ENCODE measurements at regions not wholly inside any gene's neighbourhood (a gene's known extent, or its start where the extent isn't known, plus 50 kb on each side); places are given as distances from the start of the nearest gene placed in this dataset.

GRCh38 chr2:4995466-4995865, 696.7 kb upstream of the SOX11 start:
- TF ChIP-seq POLR2A (IDR thresholded peaks at IDR 0.05; ENCODE audit: low read depth) (no peak), POLR2AphosphoS5 (IDR thresholded peaks at IDR 0.05) (no peak), EP300 (IDR thresholded peaks at IDR 0.05) (no peak), CTCF (IDR thresholded peaks at IDR 0.05) (no peak)
- no peak overlapping the region for H3K27ac ChIP-seq (replicated peaks in 1 of 4)
- no peaks in the 10 kb centered on the region for H3K27me3 ChIP-seq
- no peak overlapping the region for H3K4me3 ChIP-seq
- H3K4me1 ChIP-seq = no peaks in the 10 kb centered on the region
- H3K9me3 ChIP-seq = no peaks in the 10 kb centered on the region
- WGBS = 79% methylated on average over 5 of the region's 5 CpGs
- no peaks in the 10 kb centered on the region for H3K36me3 ChIP-seq
- DNase-seq (ENCODE audit: extremely low spot score) = no peak
- intact Hi-C loops (cut with DNase I) = no loop called here

- Histone ChIP-seq H3K9me3 (no peaks in the 10 kb centered on the region), H3K27me3 (no peaks in the 10 kb centered on the region), H3K36me3 (no peaks in the 10 kb centered on the region), H3K4me1 (no peaks in the 10 kb centered on the region), H3K27ac (replicated peaks in 1 of 4) (no peak overlapping the region), H3K4me3 (no peak overlapping the region)
- no peak for TF ChIP-seq POLR2AphosphoS5 (IDR thresholded peaks at IDR 0.05)
- 70% methylated on average over 5 of the region's 5 CpGs for WGBS
- intact Hi-C loops (cut with DNase I) = no loop called here
- no peak for DNase-seq (ENCODE audit: extremely low spot score)
Observed at GRCh38 chr2:5007596-5007995, 684.6 kb upstream of the SOX11 start.

- intact Hi-C loops (cut with DNase I) = no loop called here
Observed at GRCh38 chr2:5019324-5019723, 672.9 kb upstream of the SOX11 start.

GRCh38 chr2:5020116-5020875, 671.9 kb upstream of the SOX11 start:
- intact Hi-C loops (cut with DNase I) = no loop called here
- no peak overlapping the region for H3K27ac ChIP-seq (replicated peaks in 1 of 4)
- WGBS = 70% methylated on average over 8 of the region's 8 CpGs
- H3K27me3 ChIP-seq = no peaks in the 10 kb centered on the region
- H3K4me3 ChIP-seq = no peak overlapping the region
- no peak for TF ChIP-seq POLR2AphosphoS5 (IDR thresholded peaks at IDR 0.05)
- TF ChIP-seq POLR2A (IDR thresholded peaks at IDR 0.05; ENCODE audit: low read depth) = no peak
- TF ChIP-seq CTCF (IDR thresholded peaks at IDR 0.05) = no peak
- no peaks in the 10 kb centered on the region for H3K4me1 ChIP-seq
- no peaks in the 10 kb centered on the region for H3K36me3 ChIP-seq
- peaks cover 0 to 11% (median 4%) of the 10 kb centered on the region in 4 donors for H3K9me3 ChIP-seq
- no peak for DNase-seq (ENCODE audit: extremely low spot score)

More at GRCh38 chr2:5019324-5019723, 672.9 kb upstream of the SOX11 start:
- peaks cover 0 to 11% (median 4%) of the 10 kb centered on the region in 4 donors for H3K9me3 ChIP-seq
- TF ChIP-seq EP300 (IDR thresholded peaks at IDR 0.05) (no peak), POLR2AphosphoS5 (IDR thresholded peaks at IDR 0.05) (no peak), CTCF (IDR thresholded peaks at IDR 0.05) (no peak), POLR2A (IDR thresholded peaks at IDR 0.05; ENCODE audit: low read depth) (no peak)
- no peak overlapping the region for H3K4me3 ChIP-seq
- 78% methylated on average over 5 of the region's 5 CpGs for WGBS
- no peak for DNase-seq (ENCODE audit: extremely low spot score)
- H3K36me3 ChIP-seq = no peaks in the 10 kb centered on the region
- H3K4me1 ChIP-seq = no peaks in the 10 kb centered on the region
- no peak overlapping the region for H3K27ac ChIP-seq (replicated peaks in 1 of 4)
- no peaks in the 10 kb centered on the region for H3K27me3 ChIP-seq

GRCh38 chr2:5021136-5021535, 671.0 kb upstream of the SOX11 start:
- intact Hi-C loops (cut with DNase I) = no loop called here

More at GRCh38 chr2:5021136-5021535, 671.0 kb upstream of the SOX11 start:
- TF ChIP-seq POLR2AphosphoS5 (IDR thresholded peaks at IDR 0.05) = no peak
- TF ChIP-seq EP300 (IDR thresholded peaks at IDR 0.05) = no peak
- no peak for TF ChIP-seq POLR2A (IDR thresholded peaks at IDR 0.05; ENCODE audit: low read depth)
- TF ChIP-seq CTCF (IDR thresholded peaks at IDR 0.05) = no peak
- WGBS = 69% methylated on average over 2 of the region's 2 CpGs
- Histone ChIP-seq H3K4me3 (no peak overlapping the region), H3K9me3 (peaks cover 0 to 11% (median 4%) of the 10 kb centered on the region in 4 donors), H3K27ac (replicated peaks in 1 of 4) (no peak overlapping the region), H3K36me3 (no peaks in the 10 kb centered on the region), H3K4me1 (no peaks in the 10 kb centered on the region), H3K27me3 (no peaks in the 10 kb centered on the region)
- DNase-seq (ENCODE audit: extremely low spot score) = no peak
